T47D (cell line): ENCODE measurements at regions not wholly inside any gene's neighbourhood (a gene's known extent, or its start where the extent isn't known, plus 50 kb on each side); places are given as distances from the start of the nearest gene placed in this dataset.

Experiments
- DNase-seq, 2 experiments: peaks; one replicate each; pipeline versions ENCODE4 v3.0.0 to v3.0.0-alpha.2; 2011 to 2012; ENCODE audit warnings: low read depth in 1 of 2, low spot score in 1 of 2
- JUND ChIP-seq: IDR thresholded peaks from 2 replicates; pipeline ENCODE4 v1.6.1; 2012; ENCODE audit warnings: low read depth
- in situ Hi-C: cut with HindIII; loops from 2 replicates; pipeline ENCODE4 v1.10.0; 2016; ENCODE audit warnings: low sequenced_read_pairs, low pct_unique_long_range_greater_than_20kb

DNA sequence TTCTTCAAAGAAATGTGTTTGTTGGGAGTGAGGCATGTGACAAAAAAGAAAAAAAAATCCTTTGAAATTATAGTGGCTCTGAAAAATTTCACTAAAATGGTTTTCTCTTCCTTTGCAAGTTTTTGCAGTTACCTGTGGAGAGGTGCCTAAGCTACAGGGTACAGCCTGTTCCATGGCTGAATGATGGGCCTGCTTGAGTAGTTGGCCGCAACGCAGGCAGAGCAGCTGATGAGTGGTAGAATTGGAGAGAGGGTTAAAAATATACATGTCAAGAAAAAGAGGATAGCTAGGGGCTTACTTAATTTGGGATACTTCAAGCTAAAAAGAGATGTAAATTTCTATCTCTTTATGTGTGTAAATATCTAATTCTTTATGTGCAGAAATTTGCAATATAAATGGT lies 629.1 kb upstream of the SLC10A2 start:
- in situ Hi-C loops = no loop called here
- TF ChIP-seq JUND = no peak
- no peak for DNase-seq

- DNase-seq = peak in 1 of 2 experiments; percentile 3
- in situ Hi-C loops = no loop called here
- no peak for TF ChIP-seq JUND
These were observed 628.3 kb upstream of the SLC10A2 start for GRCh38 chr13:103694471-103694870.

GRCh38 chr13:103694033-103694432 lies 627.8 kb upstream of the SLC10A2 start:
- no peak for TF ChIP-seq JUND
- no peak for DNase-seq
- in situ Hi-C loops = no loop called here

GRCh38 chr13:103692442-103692841 lies 626.2 kb upstream of the SLC10A2 start:
- in situ Hi-C loops = no loop called here
- no peak for TF ChIP-seq JUND
- no peak for DNase-seq

DNA sequence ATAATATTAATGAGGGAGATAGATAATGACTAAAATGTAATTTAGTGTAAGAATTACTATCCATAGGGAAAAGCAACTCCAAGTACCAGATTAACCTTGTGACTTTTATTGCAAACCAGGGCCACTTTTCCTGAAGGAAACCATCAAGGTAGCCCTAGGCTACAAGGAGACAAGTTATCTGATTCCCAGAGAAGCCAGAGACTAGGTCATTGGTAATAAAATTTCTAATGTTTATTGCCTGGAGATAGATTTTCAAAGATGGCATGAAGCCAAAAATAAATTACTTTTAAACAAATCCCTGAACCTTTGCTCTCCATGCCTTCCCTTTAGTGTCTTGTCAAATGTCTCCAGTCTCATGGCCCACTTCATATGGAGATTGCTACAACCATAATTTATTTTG lies 610.1 kb upstream of the SLC10A2 start:
- in situ Hi-C loops = no loop called here
- DNase-seq = peak in 1 of 2 experiments; percentile 19
- TF ChIP-seq JUND = no peak

DNA sequence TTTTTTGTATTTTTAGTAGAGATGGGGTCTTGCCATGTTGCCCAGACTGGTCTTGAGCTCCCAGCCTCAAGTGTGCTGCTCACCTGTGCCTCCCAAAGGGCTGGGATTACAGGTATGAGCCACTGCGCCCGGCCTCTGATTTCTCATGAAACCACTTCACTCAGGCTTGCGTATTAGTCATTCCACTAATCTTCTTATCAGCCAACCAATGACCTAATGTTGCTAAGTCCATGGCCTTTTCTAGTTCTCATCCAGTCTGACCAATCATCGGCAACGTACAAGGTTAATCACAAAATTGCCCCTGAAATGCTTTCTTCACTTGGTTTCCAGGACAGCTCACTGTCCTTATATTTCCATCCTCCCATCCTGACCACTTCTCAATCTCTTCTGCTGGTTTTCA lies 605.3 kb upstream of the SLC10A2 start:
- no peak for DNase-seq
- in situ Hi-C loops = no loop called here

GRCh38 chr13:103663996-103664395 lies 597.8 kb upstream of the SLC10A2 start:
- no peak for TF ChIP-seq JUND
- in situ Hi-C loops = no loop called here
- peak in 1 of 2 experiments; percentile 4 for DNase-seq

More for the DNA sequence above, 605.3 kb upstream of the SLC10A2 start:
- no peak for TF ChIP-seq JUND

- peak in 1 of 2 experiments; percentile 4 for DNase-seq
- in situ Hi-C loops = no loop called here
These were observed 590.1 kb upstream of the SLC10A2 start for GRCh38 chr13:103656311-103656710.

GRCh38 chr13:103640606-103641005 lies 574.4 kb upstream of the SLC10A2 start:
- DNase-seq = no peak
- in situ Hi-C loops = no loop called here
- no peak for TF ChIP-seq JUND

More at GRCh38 chr13:103656311-103656710, 590.1 kb upstream of the SLC10A2 start:
- TF ChIP-seq JUND = no peak

GRCh38 chr13:103639326-103639725 lies 573.1 kb upstream of the SLC10A2 start:
- DNase-seq = no peak
- in situ Hi-C loops = no loop called here
- TF ChIP-seq JUND = no peak

GRCh38 chr13:103638706-103639105 lies 572.5 kb upstream of the SLC10A2 start:
- DNase-seq = no peak
- no peak for TF ChIP-seq JUND
- in situ Hi-C loops = no loop called here

GRCh38 chr13:103634066-103634465 lies 567.8 kb upstream of the SLC10A2 start:
- in situ Hi-C loops = no loop called here
- DNase-seq = no peak
- no peak for TF ChIP-seq JUND

GRCh38 chr13:103625194-103625593 lies 559.0 kb upstream of the SLC10A2 start:
- in situ Hi-C loops = no loop called here
- no peak for TF ChIP-seq JUND

DNA sequence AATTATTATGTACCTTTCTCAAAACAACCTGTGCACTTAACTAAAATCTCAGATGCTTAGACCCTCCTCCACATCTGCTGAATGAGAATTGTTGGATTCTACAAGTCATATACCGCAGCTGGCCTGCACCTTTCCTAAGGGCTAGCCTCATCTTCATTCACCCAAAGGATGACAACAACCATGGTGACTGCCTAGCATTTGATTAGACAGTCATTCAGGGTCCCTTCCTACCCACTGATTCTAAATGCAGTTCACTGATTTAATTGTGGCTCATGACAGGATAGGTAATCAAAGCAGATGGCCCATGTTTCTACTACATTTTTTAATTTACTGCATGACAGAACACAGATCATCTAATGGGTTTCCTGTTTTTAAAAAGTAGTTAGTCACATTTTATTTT lies 551.9 kb upstream of the SLC10A2 start:
- in situ Hi-C loops = no loop called here
- DNase-seq = no peak

More at GRCh38 chr13:103625194-103625593, 559.0 kb upstream of the SLC10A2 start:
- no peak for DNase-seq

DNA sequence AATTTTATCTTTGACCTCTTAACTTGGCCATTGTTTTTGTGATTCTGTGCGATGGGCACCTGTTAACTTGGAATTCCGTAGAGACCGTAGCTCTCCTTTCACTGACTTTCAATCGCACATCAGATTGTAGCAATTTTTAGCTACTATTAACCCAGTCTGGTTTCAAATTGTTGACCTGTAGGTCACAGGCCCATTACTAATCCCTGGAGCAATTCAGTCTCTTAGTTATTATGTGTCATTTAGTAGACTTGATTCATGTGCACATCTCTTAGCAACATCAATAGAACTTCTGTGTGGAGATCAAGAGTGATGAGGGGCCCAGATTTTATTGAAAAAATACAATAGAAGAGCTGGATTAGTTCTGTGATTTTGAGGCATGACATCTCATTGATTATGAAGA lies 549.6 kb upstream of the SLC10A2 start:
- in situ Hi-C loops = no loop called here
- TF ChIP-seq JUND = no peak
- no peak for DNase-seq

More for the DNA sequence above, 551.9 kb upstream of the SLC10A2 start:
- no peak for TF ChIP-seq JUND
